ENCODE measurements at regions not wholly inside any gene's neighbourhood (a gene's known extent, or its start where the extent isn't known, plus 50 kb on each side); places are given as distances from the start of the nearest gene placed in this dataset. TPM values are rescaled to one million over a fixed set of nuclear protein-coding genes. Genes with fewer than 3 reads are reported as not detected.

- DNase-seq (ENCODE audit: low read depth) = no peak
These were observed 130.7 kb downstream of the DHX35 start for GRCh38 chr20:39092733-39093410.

GRCh38 chr20:39090906-39091305 lies 128.8 kb downstream of the DHX35 start:
- DNase-seq (ENCODE audit: low read depth) = no peak

DNA sequence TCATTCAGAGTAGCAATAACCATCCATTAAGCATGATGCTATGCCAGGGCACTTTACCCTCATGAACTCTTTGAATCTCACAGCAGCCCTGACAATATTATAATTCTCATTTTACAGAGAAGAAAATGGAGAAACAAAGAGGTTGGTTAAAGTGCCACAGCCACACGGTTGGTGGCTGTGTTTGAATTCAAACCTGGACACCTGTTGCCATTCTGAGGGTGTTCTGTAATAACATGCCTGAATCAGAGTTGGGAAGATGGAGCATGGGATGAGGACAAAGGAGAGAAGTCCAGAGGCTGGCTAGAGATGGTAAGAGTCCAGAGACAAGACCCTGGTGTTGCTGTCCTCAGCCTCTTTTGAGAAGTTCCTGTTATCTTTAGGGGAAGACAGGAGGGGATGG lies 127.7 kb downstream of the DHX35 start:
- DNase-seq (ENCODE audit: low read depth) = no peak

Small RNA genes in the stretch of these regions (small RNA-seq; reads per million reads assigned to genes)
- gene RN7SL680P = not detected

All from HT1080 (cell line).